GM12878 (cell line): ENCODE measurements at regions not wholly inside any gene's neighbourhood (a gene's known extent, or its start where the extent isn't known, plus 50 kb on each side); places are given as distances from the start of the nearest gene placed in this dataset.

Source experiments
- ATAC-seq: fragments of 200-7000 bp; cut with Tn5 transposase; 3 replicates; pipeline ENCODE4 v1.9.1; 2020; ENCODE audit warnings: mild to moderate bottlenecking, moderate library complexity
- BruUV-seq: library from RNA; stranded (reverse); fragments of 400-500 nt; replicated peaks from 2 replicates; lab custom pipeline; 2021; lab: Mats Ljungman, UMichigan
- CTCF ChIA-PET: fragments of 300-600 bp; sonication (Branson Sonifier 250); formaldehyde crosslinking; extraction: SDS; loops from one replicate; lab custom pipeline; 2021; ENCODE audit warnings: inconsistent platforms; lab: Yijun Ruan, JAX
- POLR2A ChIA-PET: fragments of 350-600 bp; formaldehyde crosslinking; extraction: SDS; loops from one replicate; lab custom pipeline; 2021; ENCODE audit warnings: inconsistent platforms; lab: Charles Lee
- RAD21 ChIA-PET: fragments of 300-600 bp; sonication (Branson Sonifier 250); formaldehyde crosslinking; loops from one replicate; lab custom pipeline; 2023; ENCODE audit warnings: antibody characterized with exemption; ENCODE audit not compliant: unreplicated experiment; lab: Charles Lee
- SMC1A ChIA-PET: fragments of 300-600 bp; sonication (Branson Sonifier 250); formaldehyde crosslinking; loops from one replicate; lab custom pipeline; 2023; ENCODE audit not compliant: unreplicated experiment, uncharacterized antibody; lab: Charles Lee
- DNase-seq: peaks from one replicate; pipeline ENCODE4 v3.0.0-alpha.2; 2011; ENCODE audit warnings: low read depth, low spot score
- FAIRE-seq: peaks from 3 replicates; lab custom pipeline; 2011; peaks lifted over from hg19 to GRCh38; lab: Jason Lieb, UNC
- H2AFZ ChIP-seq: 2 replicates; pipeline ENCODE4 v1.6.0; 2011; ENCODE audit warnings: low read depth, low read length, control low read depth; ENCODE audit not compliant: control insufficient read depth
- H3K27ac ChIP-seq: 2 replicates; pipeline ENCODE4 v1.5.1; 2011; ENCODE audit warnings: control low read depth; ENCODE audit not compliant: control insufficient read depth, insufficient read depth
- H3K27me3 ChIP-seq, 2 experiments: replicated peaks in 1 of 2; 2 replicates each; pipeline versions ENCODE4 v1.6.0 to v1.6.1; 2011; ENCODE audit warnings: low read length in 1 of 2; ENCODE audit not compliant: control insufficient read depth in 2 of 2, insufficient read depth in 2 of 2
- H3K36me3 ChIP-seq, 2 experiments: 2 replicates each; pipeline ENCODE4 v1.5.1; 2011; ENCODE audit warnings: low read length in 1 of 2; ENCODE audit not compliant: control insufficient read depth in 2 of 2, insufficient read depth in 2 of 2
- H3K4me1 ChIP-seq: 2 replicates; pipeline ENCODE4 v1.6.1; 2011; ENCODE audit warnings: mild to moderate bottlenecking, low read length, moderate library complexity, mixed read lengths; ENCODE audit not compliant: control insufficient read depth, insufficient read depth
- H3K4me2 ChIP-seq: 2 replicates; pipeline ENCODE4 v1.6.0; 2011; ENCODE audit warnings: control low read depth; ENCODE audit not compliant: control insufficient read depth, insufficient read depth
- H3K4me3 ChIP-seq: fragments of 200-600 bp; sonication (generic); 2 replicates; pipeline ENCODE4 v1.5.1; 2016
- H3K79me2 ChIP-seq: 2 replicates; pipeline ENCODE4 v1.6.0; 2011; ENCODE audit warnings: low read length; ENCODE audit not compliant: control insufficient read depth, insufficient read depth
- H3K9ac ChIP-seq: 2 replicates; pipeline ENCODE4 v1.8.0; 2011; ENCODE audit warnings: low read length, control low read depth, mixed read lengths; ENCODE audit not compliant: control insufficient read depth, insufficient read depth
- H3K9me3 ChIP-seq: replicated peaks from 3 replicates; pipeline ENCODE4 v1.5.1; 2011; ENCODE audit warnings: mild to moderate bottlenecking, low read length; ENCODE audit not compliant: control insufficient read depth, insufficient read depth
- H4K20me1 ChIP-seq: 2 replicates; pipeline ENCODE4 v1.6.0; 2011; ENCODE audit not compliant: control insufficient read depth, insufficient read depth
- ESRRA ChIP-seq: IDR thresholded peaks from 2 replicates; pipeline ENCODE4 v1.6.1; 2012; ENCODE audit warnings: mild to moderate bottlenecking, low read length, improper control_type of control experiment
- LARP7 ChIP-seq: fragments of 450-650 bp; IDR thresholded peaks from 2 replicates; pipeline ENCODE4 v1.6.1; 2017; ENCODE audit warnings: mild to moderate bottlenecking
- MEF2A ChIP-seq: IDR thresholded peaks from 2 replicates; pipeline ENCODE4 v1.6.1; 2011; ENCODE audit warnings: low read depth, mild to moderate bottlenecking, low read length, moderate library complexity; ENCODE audit not compliant: insufficient read depth
- MEF2B ChIP-seq: fragments of 450-650 bp; IDR thresholded peaks from 2 replicates; pipeline ENCODE4 v1.6.1; 2018; ENCODE audit warnings: mild to moderate bottlenecking, moderate library complexity; ENCODE audit not compliant: partially characterized antibody, poor library complexity, severe bottlenecking
- NFIC ChIP-seq: IDR thresholded peaks from 2 replicates; pipeline ENCODE4 v1.6.1; 2012; ENCODE audit warnings: low read depth, mild to moderate bottlenecking, inconsistent platforms, low read length, moderate library complexity
- NR2C1 ChIP-seq: fragments of 450-650 bp; IDR thresholded peaks from 2 replicates; pipeline ENCODE4 v1.6.1; 2017; ENCODE audit warnings: antibody characterized with exemption, mild to moderate bottlenecking, moderate library complexity
- NR2C2 ChIP-seq: IDR thresholded peaks from 2 replicates; pipeline ENCODE4 v1.6.1; 2011; ENCODE audit warnings: borderline replicate concordance, low read depth; ENCODE audit not compliant: control insufficient read depth, insufficient read length
- POLR2A ChIP-seq: IDR thresholded peaks from 2 replicates; pipeline ENCODE4 v1.6.1; 2011; ENCODE audit warnings: low read depth, mild to moderate bottlenecking, low read length
- POLR2AphosphoS5 ChIP-seq: IDR thresholded peaks from 2 replicates; pipeline ENCODE4 v1.6.1; 2011; ENCODE audit warnings: mild to moderate bottlenecking, low read length, inconsistent platforms
- RELA ChIP-seq: fragments of 450-650 bp; IDR thresholded peaks from 2 replicates; pipeline ENCODE4 v1.8.0; 2014; ENCODE audit warnings: borderline replicate concordance; ENCODE audit not compliant: partially characterized antibody
- SMARCA5 ChIP-seq: fragments of 450-650 bp; IDR thresholded peaks from 2 replicates; pipeline ENCODE4 v1.6.1; 2017; ENCODE audit warnings: mild to moderate bottlenecking
- STAT1 ChIP-seq: fragments of 450-650 bp; conservative IDR thresholded peaks from 2 replicates; pipeline ENCODE4 v1.6.1; 2014; ENCODE audit warnings: antibody characterized with exemption, mild to moderate bottlenecking
- USF1 ChIP-seq: IDR thresholded peaks from 2 replicates; pipeline ENCODE4 v1.6.1; 2011; ENCODE audit warnings: borderline replicate concordance, low read depth, mild to moderate bottlenecking, moderate library complexity, mixed read lengths, low read length; ENCODE audit not compliant: insufficient read depth; ENCODE audit errors: extremely low read length
- USF2 ChIP-seq: IDR thresholded peaks from 2 replicates; pipeline ENCODE4 v1.6.1; 2011; ENCODE audit warnings: low read depth, low read length, improper control_type of control experiment, borderline replicate concordance
- WRNIP1 ChIP-seq: IDR thresholded peaks from 2 replicates; pipeline ENCODE4 v1.6.1; 2011; ENCODE audit warnings: low read depth, low read length, improper control_type of control experiment, borderline replicate concordance
- ZNF207 ChIP-seq: fragments of 450-650 bp; IDR thresholded peaks from 2 replicates; pipeline ENCODE4 v1.6.1; 2014; ENCODE audit warnings: antibody characterized with exemption, mild to moderate bottlenecking, borderline replicate concordance
- WGBS: methylation state at CpG from one replicate; pipeline ENCODE4 v1.1.6; 2016; ENCODE audit warnings: low lambda C conversion rate; ENCODE audit not compliant: insufficient replicate concordance, insufficient coverage; ENCODE audit errors: missing lambda C conversion rate; 5-methylcytosine and 5-hydroxymethylcytosine counted together
- in situ Hi-C: fragments of 300-500 bp; cut with MboI; formaldehyde crosslinking; loops from 9 replicates; pipeline ENCODE4 v1.14.3; 2018; ENCODE audit warnings: mixed read lengths
- intact Hi-C: fragments of 100-400 bp; cut with micrococcal nuclease; formaldehyde crosslinking; loops from one replicate; pipeline ENCODE4 v1.14.2; 2022; ENCODE audit not compliant: unreplicated experiment

DNA sequence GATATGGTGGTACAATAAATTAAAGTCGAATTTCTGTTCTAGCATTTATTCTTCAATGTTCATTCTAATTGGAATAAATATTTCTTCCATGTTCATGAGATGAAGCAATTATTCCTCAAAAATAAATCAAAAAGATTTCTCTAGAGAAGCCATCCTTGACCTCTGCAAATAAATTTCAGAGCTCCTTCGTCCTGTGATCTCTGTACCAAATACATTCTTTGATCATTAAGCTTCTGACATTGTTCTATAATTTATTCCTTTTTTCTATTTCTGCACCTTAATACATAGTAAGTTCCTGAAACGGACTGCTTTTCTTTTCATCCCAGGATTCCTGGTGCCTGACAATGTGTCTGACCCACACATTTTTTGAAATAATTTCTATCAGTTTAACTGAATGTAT lies 1039.3 kb upstream of the TYRP1 start:
- no peaks in the 10 kb centered on the region for H3K36me3 ChIP-seq
- FAIRE-seq (no peak), ATAC-seq (no peak), DNase-seq (no peak)
- H2AFZ ChIP-seq: no peak overlapping the region
- 2% methylated on average over 3 of the region's 3 CpGs for WGBS
- POLR2A ChIA-PET: no interaction called here
- H3K79me2 ChIP-seq: no peaks in the 10 kb centered on the region
- in situ Hi-C loops: no loop called here
- SMC1A ChIA-PET: no interaction called here
- H3K27ac ChIP-seq: no peak overlapping the region
- H3K4me1 ChIP-seq: no peaks in the 10 kb centered on the region
- RAD21 ChIA-PET: no interaction called here
- H4K20me1 ChIP-seq: no peaks in the 10 kb centered on the region
- intact Hi-C loops: no loop called here
- H3K4me3 ChIP-seq: no peak overlapping the region
- H3K9ac ChIP-seq: no peak overlapping the region
- H3K9me3 ChIP-seq: no peaks in the 10 kb centered on the region
- H3K4me2 ChIP-seq: no peak overlapping the region
- TF ChIP-seq RELA (no peak), NFIC (no peak), NR2C1 (no peak), SMARCA5 (no peak), POLR2AphosphoS5 (no peak), ZNF207 (no peak), MEF2A (no peak), STAT1 (no peak), WRNIP1 (no peak), POLR2A (no peak), ESRRA (no peak), USF2 (no peak), NR2C2 (no peak), MEF2B (no peak), USF1 (no peak), LARP7 (no peak)
- CTCF ChIA-PET: no interaction called here
- no TSS peak for BruUV-seq
- H3K27me3 ChIP-seq: no peaks in the 10 kb centered on the region
